DOHH2 (cell line): ENCODE measurements at regions not wholly inside any gene's neighbourhood (a gene's known extent, or its start where the extent isn't known, plus 50 kb on each side); places are given as distances from the start of the nearest gene placed in this dataset.

ENCODE experiments used
- H3F3A ChIP-seq: fragments of 200-600 bp; sonication (generic), shearing (Covaris generic); 2 replicates; pipeline ENCODE4 v1.6.0; 2016; ENCODE audit warnings: antibody characterized with exemption, mild to moderate bottlenecking; ENCODE audit not compliant: control insufficient read depth, insufficient read depth
- H3K27ac ChIP-seq: fragments of 200-600 bp; sonication (generic); 2 replicates; pipeline ENCODE4 v1.5.1; 2014; ENCODE audit warnings: low read depth, mild to moderate bottlenecking, low read length, moderate library complexity
- H3K27me3 ChIP-seq: fragments of 200-600 bp; sonication (generic); 2 replicates; pipeline ENCODE4 v1.6.1; 2014; ENCODE audit warnings: mild to moderate bottlenecking, low read length, mixed read lengths; ENCODE audit not compliant: control insufficient read depth
- H3K36me3 ChIP-seq: fragments of 200-600 bp; sonication (generic); 2 replicates; pipeline ENCODE4 v1.6.1; 2014; ENCODE audit warnings: mild to moderate bottlenecking, low read length, moderate library complexity, mixed read lengths; ENCODE audit not compliant: control insufficient read depth
- H3K4me1 ChIP-seq: fragments of 200-600 bp; sonication (generic); 2 replicates; pipeline ENCODE4 v1.6.1; 2014; ENCODE audit warnings: mild to moderate bottlenecking, low read length, mixed read lengths; ENCODE audit not compliant: control insufficient read depth
- H3K4me2 ChIP-seq: fragments of 200-600 bp; sonication (generic); 2 replicates; pipeline ENCODE4 v1.6.0; 2014; ENCODE audit warnings: mild to moderate bottlenecking, low read length, moderate library complexity
- H3K4me3 ChIP-seq: fragments of 200-600 bp; sonication (generic); 2 replicates; pipeline ENCODE4 v1.5.1; 2014; ENCODE audit warnings: mild to moderate bottlenecking, low read length, mixed read lengths
- H3K79me2 ChIP-seq: fragments of 200-600 bp; sonication (generic); 2 replicates; pipeline ENCODE4 v1.6.1; 2014; ENCODE audit warnings: mild to moderate bottlenecking, low read length, mixed read lengths; ENCODE audit not compliant: control insufficient read depth
- H3K9me2 ChIP-seq: fragments of 200-600 bp; sonication (generic); replicated peaks from 2 replicates; pipeline ENCODE4 v1.6.1; 2014; ENCODE audit warnings: mild to moderate bottlenecking, low read length, mixed read lengths; ENCODE audit not compliant: control insufficient read depth
- H3K9me3 ChIP-seq: fragments of 200-600 bp; sonication (generic); 2 replicates; pipeline ENCODE4 v1.6.1; 2014; ENCODE audit warnings: antibody characterized with exemption, low read length, mixed read lengths; ENCODE audit not compliant: control insufficient read depth, insufficient read depth
- H4K20me1 ChIP-seq: fragments of 200-600 bp; sonication (generic); 2 replicates; pipeline ENCODE4 v1.6.0; 2014; ENCODE audit warnings: low read depth, mild to moderate bottlenecking, antibody characterized with exemption, low read length, moderate library complexity; ENCODE audit not compliant: control insufficient read depth, insufficient read depth
- CTCF ChIP-seq: fragments of 200-600 bp; sonication (generic); IDR thresholded peaks from one replicate; pipeline ENCODE4 v1.5.1; 2014; ENCODE audit warnings: antibody characterized with exemption, mild to moderate bottlenecking, low read depth, low read length; ENCODE audit not compliant: poor library complexity, severe bottlenecking
- EZH2phosphoT487 ChIP-seq: fragments of 200-600 bp; sonication (generic); IDR thresholded peaks from 2 replicates; pipeline ENCODE4 v1.6.1; 2017; ENCODE audit warnings: borderline replicate concordance, mild to moderate bottlenecking, antibody characterized with exemption, low read length, moderate library complexity, mixed read lengths

- Histone ChIP-seq H4K20me1 (no peaks in the 10 kb centered on the region), H3K36me3 (no peaks in the 10 kb centered on the region), H3F3A (no peaks in the 10 kb centered on the region), H3K79me2 (no peaks in the 10 kb centered on the region), H3K27ac (no peak overlapping the region), H3K4me3 (no peak overlapping the region), H3K9me2 (no peaks in the 10 kb centered on the region), H3K9me3 (no peaks in the 10 kb centered on the region), H3K4me1 (no peaks in the 10 kb centered on the region), H3K4me2 (no peak overlapping the region), H3K27me3 (no peaks in the 10 kb centered on the region)
- no peak for TF ChIP-seq CTCF
- no peak for TF ChIP-seq EZH2phosphoT487
Observed at GRCh38 chr15:60087561-60087960, 83.5 kb downstream of the FOXB1 start.

DNA sequence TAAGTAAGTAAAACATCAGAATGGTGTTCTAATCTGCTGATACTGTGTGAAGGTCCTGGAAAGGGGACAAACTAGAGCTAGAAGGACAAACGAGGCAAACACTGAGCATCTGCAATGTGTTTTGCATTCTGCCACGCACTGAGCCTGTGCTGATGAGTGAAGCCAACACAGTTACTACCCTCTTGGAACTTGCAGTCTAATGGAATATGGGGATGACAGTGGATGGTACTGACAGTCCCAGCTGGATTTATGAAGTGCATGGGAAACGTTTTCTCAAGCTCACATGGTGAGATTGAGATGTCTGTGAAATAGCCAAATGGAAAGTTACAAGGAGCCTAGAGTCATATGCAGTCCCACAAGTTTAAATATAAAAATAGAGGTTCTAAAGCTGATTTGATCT is 86.6 kb downstream of the FOXB1 start:
- Histone ChIP-seq H3K4me1 (no peaks in the 10 kb centered on the region), H3K4me3 (no peak overlapping the region), H3F3A (no peaks in the 10 kb centered on the region), H3K36me3 (no peaks in the 10 kb centered on the region), H3K27me3 (no peaks in the 10 kb centered on the region), H3K4me2 (no peak overlapping the region), H3K9me3 (no peaks in the 10 kb centered on the region), H4K20me1 (no peaks in the 10 kb centered on the region), H3K27ac (no peak overlapping the region), H3K79me2 (no peaks in the 10 kb centered on the region), H3K9me2 (no peaks in the 10 kb centered on the region)
- TF ChIP-seq CTCF (no peak), EZH2phosphoT487 (no peak)

DNA sequence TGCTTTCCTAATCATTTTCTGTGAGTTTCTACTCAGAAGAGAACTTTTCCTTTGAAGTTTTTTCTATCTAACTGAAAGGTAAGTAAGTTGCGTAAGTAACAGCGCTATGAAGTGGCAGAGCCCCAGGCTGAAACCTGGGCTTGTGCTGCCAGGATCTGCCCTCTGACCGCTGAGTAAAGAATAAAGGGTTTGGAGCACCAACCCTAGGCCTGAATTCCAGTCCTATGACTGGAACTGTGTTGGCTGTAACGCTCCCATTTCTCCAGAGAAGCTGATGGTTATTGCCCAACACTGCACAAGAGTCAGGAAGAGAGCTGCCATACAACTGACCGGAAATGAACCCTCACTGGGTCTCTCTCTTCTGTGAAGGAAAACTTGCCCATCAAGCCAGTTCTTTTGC is 87.0 kb downstream of the FOXB1 start:
- TF ChIP-seq EZH2phosphoT487 (no peak), CTCF (no peak)

DNA sequence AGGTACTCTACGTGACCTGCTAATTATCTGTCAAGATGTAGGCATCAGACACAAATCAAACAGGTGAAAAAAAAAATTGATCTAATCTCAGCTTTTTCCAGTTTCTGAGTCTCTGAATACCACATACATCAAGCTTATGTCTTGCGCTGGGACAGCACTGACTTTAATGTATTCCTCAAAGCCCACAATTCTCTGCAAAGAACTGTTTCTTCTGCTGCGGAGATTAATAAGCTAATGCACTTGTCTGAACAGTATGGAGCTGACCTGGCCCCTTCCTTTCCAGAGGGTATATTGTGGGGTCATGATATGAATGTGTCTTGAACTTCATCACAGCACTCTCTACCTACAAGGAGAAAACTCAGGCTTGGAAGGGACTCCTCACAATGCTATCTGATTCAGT is 87.8 kb downstream of the FOXB1 start:
- Histone ChIP-seq H3K4me2 (no peak overlapping the region), H3K4me1 (no peaks in the 10 kb centered on the region)

More for the DNA sequence above, 87.0 kb downstream of the FOXB1 start:
- no peaks in the 10 kb centered on the region for H3K4me1 ChIP-seq
- no peaks in the 10 kb centered on the region for H3K79me2 ChIP-seq
- H3K4me2 ChIP-seq = no peak overlapping the region
- no peaks in the 10 kb centered on the region for H3K27me3 ChIP-seq
- H3F3A ChIP-seq = no peaks in the 10 kb centered on the region
- H3K9me3 ChIP-seq = no peaks in the 10 kb centered on the region
- no peak overlapping the region for H3K27ac ChIP-seq
- no peak overlapping the region for H3K4me3 ChIP-seq
- no peaks in the 10 kb centered on the region for H3K36me3 ChIP-seq
- no peaks in the 10 kb centered on the region for H4K20me1 ChIP-seq
- H3K9me2 ChIP-seq = no peaks in the 10 kb centered on the region

More for the DNA sequence above, 87.8 kb downstream of the FOXB1 start:
- TF ChIP-seq EZH2phosphoT487 (no peak), CTCF (no peak)
- H3K36me3 ChIP-seq = no peaks in the 10 kb centered on the region
- no peaks in the 10 kb centered on the region for H3K79me2 ChIP-seq
- H3K9me2 ChIP-seq = no peaks in the 10 kb centered on the region
- no peak overlapping the region for H3K4me3 ChIP-seq
- no peaks in the 10 kb centered on the region for H4K20me1 ChIP-seq
- H3K9me3 ChIP-seq = no peaks in the 10 kb centered on the region
- no peak overlapping the region for H3K27ac ChIP-seq
- H3K27me3 ChIP-seq = no peaks in the 10 kb centered on the region
- no peaks in the 10 kb centered on the region for H3F3A ChIP-seq
